Neural crest cell (in vitro differentiated cells): ENCODE measurements at regions not wholly inside any gene's neighbourhood (a gene's known extent, or its start where the extent isn't known, plus 50 kb on each side); places are given as distances from the start of the nearest gene placed in this dataset.

ENCODE experiments used
- DNase-seq: peaks from one replicate; pipeline ENCODE4 v3.0.0; 2021; ENCODE audit warnings: low read depth, mixed read lengths, low spot score
- H3K27ac Mint-ChIP-seq: one replicate; pipeline ENCODE4 v1.8.0; 2021; ENCODE audit warnings: mild to moderate bottlenecking, mixed read lengths; ENCODE audit not compliant: unreplicated experiment
- H3K27me3 Mint-ChIP-seq: 2 replicates; pipeline ENCODE4 v1.8.0; 2021; ENCODE audit warnings: low read depth, mild to moderate bottlenecking, mixed read lengths
- H3K36me3 Mint-ChIP-seq: 2 replicates; pipeline ENCODE4 v1.8.0; 2021; ENCODE audit warnings: low read depth, mild to moderate bottlenecking, mixed read lengths
- H3K4me1 Mint-ChIP-seq: 2 replicates; pipeline ENCODE4 v1.8.0; 2021; ENCODE audit warnings: mixed read lengths
- H3K4me3 Mint-ChIP-seq: one replicate; pipeline ENCODE4 v1.8.0; 2021; ENCODE audit warnings: mild to moderate bottlenecking, mixed read lengths
- H3K9me3 Mint-ChIP-seq: 2 replicates; pipeline ENCODE4 v1.8.0; 2021; ENCODE audit warnings: mixed read lengths
- CTCF ChIP-seq: fragments of 200-600 bp; sonication (generic); conservative IDR thresholded peaks from 2 replicates; pipeline ENCODE4 v1.5.0; 2021; ENCODE audit warnings: antibody characterized with exemption, mild to moderate bottlenecking

- Mint-ChIP-seq H3K4me3 (no peak overlapping the region), H3K4me1 (peaks cover 32% of the 10 kb centered on the region), H3K27ac (no peak overlapping the region), H3K9me3 (peaks cover 5% of the 10 kb centered on the region), H3K27me3 (no peaks in the 10 kb centered on the region), H3K36me3 (peaks cover 7% of the 10 kb centered on the region)
- no peak for TF ChIP-seq CTCF
- no peak for DNase-seq
Observed at GRCh38 chr5:171575808-171576207, 156.4 kb downstream of the FGF18 start.

- peaks cover 7% of the 10 kb centered on the region for H3K36me3 Mint-ChIP-seq
- DNase-seq = no peak
- no peak overlapping the region for H3K27ac Mint-ChIP-seq
- no peak for TF ChIP-seq CTCF
- H3K4me1 Mint-ChIP-seq = peaks cover 32% of the 10 kb centered on the region
- H3K4me3 Mint-ChIP-seq = no peak overlapping the region
- peaks cover 5% of the 10 kb centered on the region for H3K9me3 Mint-ChIP-seq
- H3K27me3 Mint-ChIP-seq = no peaks in the 10 kb centered on the region
Observed at GRCh38 chr5:171577042-171577758, 157.8 kb downstream of the FGF18 start.

- H3K4me3 Mint-ChIP-seq = no peak overlapping the region
- peaks cover 2% of the 10 kb centered on the region for H3K36me3 Mint-ChIP-seq
- H3K27me3 Mint-ChIP-seq = no peaks in the 10 kb centered on the region
- no peak for TF ChIP-seq CTCF
- H3K9me3 Mint-ChIP-seq = peaks cover 5% of the 10 kb centered on the region
- peak overlapping the region; percentile 79 for H3K27ac Mint-ChIP-seq
- peak; percentile 14 for DNase-seq
- H3K4me1 Mint-ChIP-seq = peaks cover 32% of the 10 kb centered on the region
Observed at GRCh38 chr5:171578049-171578828, 158.8 kb downstream of the FGF18 start.

GRCh38 chr5:171578829-171579491 is 159.5 kb downstream of the FGF18 start:
- no peak for DNase-seq
- no peaks in the 10 kb centered on the region for H3K27me3 Mint-ChIP-seq
- peaks cover 5% of the 10 kb centered on the region for H3K9me3 Mint-ChIP-seq
- no peak for TF ChIP-seq CTCF
- H3K4me1 Mint-ChIP-seq = peaks cover 32% of the 10 kb centered on the region
- peaks cover 2% of the 10 kb centered on the region for H3K36me3 Mint-ChIP-seq
- no peak overlapping the region for H3K4me3 Mint-ChIP-seq
- H3K27ac Mint-ChIP-seq = peak overlapping the region; percentile 69

GRCh38 chr5:171579976-171580411 is 160.5 kb downstream of the FGF18 start:
- Mint-ChIP-seq H3K27ac (no peak overlapping the region), H3K4me1 (peaks cover 35% of the 10 kb centered on the region), H3K4me3 (no peak overlapping the region), H3K9me3 (peaks cover 5% of the 10 kb centered on the region), H3K36me3 (peaks cover 2% of the 10 kb centered on the region), H3K27me3 (no peaks in the 10 kb centered on the region)
- DNase-seq = no peak
- TF ChIP-seq CTCF = no peak
